ENCODE measurements at regions not wholly inside any gene's neighbourhood (a gene's known extent, or its start where the extent isn't known, plus 50 kb on each side); places are given as distances from the start of the nearest gene placed in this dataset.

DNA sequence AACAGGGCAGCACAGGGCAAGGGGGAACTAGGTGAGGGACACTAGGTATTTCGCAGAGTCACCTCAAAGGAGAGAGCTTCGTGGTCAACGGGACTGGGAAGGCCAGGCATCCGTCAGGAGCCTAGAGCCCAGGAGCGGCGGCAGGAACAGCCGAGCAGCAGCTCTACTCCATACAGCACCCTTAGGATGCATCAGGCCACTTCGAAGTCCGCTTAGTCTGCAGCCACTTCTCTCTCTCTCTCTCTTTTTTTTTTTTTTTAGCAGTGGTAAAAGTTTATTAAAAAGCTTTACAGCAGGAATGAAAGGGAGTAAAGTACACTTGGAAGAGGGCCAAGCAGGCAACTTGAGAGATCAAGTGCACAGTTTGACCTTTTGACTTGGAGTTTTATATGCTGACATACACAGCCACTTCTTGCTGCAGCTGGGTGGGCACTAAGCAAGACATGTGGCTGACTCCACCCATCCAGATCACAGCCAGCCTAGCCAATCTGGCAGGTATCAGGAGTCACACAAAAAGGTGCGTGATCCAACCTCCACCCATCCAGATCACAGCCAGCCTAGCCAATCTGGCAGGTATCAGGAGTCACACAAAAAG lies 209.7 kb upstream of the RADX start:
- peaks cover 0 to 3% (median 0%) of the 10 kb centered on the region in 3 donors for H3K27me3 Mint-ChIP-seq (ENCODE audit: low read depth in 3 of 3)

DNA sequence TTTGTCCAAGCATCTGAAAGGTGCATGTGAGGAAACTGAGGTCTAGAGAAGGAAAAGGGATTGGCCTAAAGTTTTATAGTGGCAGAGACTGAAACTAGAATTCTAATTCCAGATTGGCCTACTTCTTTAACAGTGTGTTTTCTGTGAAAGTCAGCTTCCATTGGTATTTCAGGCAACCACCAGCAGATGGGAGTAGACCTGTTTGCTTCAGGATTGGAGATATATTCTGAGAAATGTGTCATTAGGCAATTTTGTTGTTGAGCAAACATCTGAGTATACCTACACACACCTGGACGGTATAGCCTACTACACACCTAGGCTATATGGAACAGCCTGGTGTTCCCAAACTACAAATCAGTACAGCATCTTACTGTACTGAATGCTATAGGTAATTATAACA lies 207.3 kb upstream of the RADX start:
- peaks cover 0 to 2% (median 0%) of the 10 kb centered on the region in 3 donors for H3K27me3 Mint-ChIP-seq (ENCODE audit: low read depth in 3 of 3)
- H3K9me3 Mint-ChIP-seq: no peaks in the 10 kb centered on the region
- no peak overlapping the region for H3K27ac Mint-ChIP-seq
- DNase-seq: no peak
- no peak overlapping the region for H3K4me3 Mint-ChIP-seq
- no peaks in the 10 kb centered on the region for H3K36me3 Mint-ChIP-seq
- H3K4me1 Mint-ChIP-seq: no peaks in the 10 kb centered on the region

More for the DNA sequence above, 209.7 kb upstream of the RADX start:
- no peaks in the 10 kb centered on the region for H3K9me3 Mint-ChIP-seq
- H3K4me1 Mint-ChIP-seq: no peaks in the 10 kb centered on the region
- no peak overlapping the region for H3K27ac Mint-ChIP-seq
- no peak overlapping the region for H3K4me3 Mint-ChIP-seq
- H3K36me3 Mint-ChIP-seq: no peaks in the 10 kb centered on the region
- DNase-seq: no peak

DNA sequence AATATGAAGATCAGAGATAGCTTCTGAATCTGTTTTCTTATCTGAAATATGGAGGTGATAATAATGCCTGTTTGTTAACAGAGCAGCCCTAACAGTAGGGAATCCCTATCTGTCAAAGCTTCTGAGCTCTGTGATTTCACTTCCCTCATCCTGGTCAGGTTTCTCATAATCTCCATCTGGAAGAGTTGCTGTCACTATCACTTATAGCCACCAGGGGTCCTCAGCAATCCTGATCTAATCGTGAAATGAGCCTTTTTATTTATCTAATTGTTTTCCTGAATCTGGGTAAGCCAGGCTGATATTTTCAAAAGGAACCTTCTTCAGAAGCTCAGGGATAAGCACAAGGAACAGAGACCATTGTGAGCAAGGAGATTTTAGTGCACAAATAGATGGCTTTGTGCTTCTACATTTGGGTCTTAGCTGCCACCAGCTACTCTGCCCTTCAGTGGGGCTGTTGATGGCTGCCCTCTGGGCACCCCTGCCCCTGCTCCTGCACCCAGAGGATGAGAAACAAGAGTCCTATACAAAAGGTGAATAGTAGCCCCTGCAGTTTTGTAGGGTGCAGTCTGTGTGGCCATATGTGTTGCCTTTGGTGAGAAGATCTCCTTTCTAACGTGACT lies 196.4 kb upstream of the RADX start:
- Mint-ChIP-seq H3K36me3 (no peaks in the 10 kb centered on the region), H3K4me3 (no peak overlapping the region), H3K27me3 (ENCODE audit: low read depth in 3 of 3) (peaks cover 3 to 6% (median 4%) of the 10 kb centered on the region in 3 donors), H3K4me1 (no peaks in the 10 kb centered on the region), H3K27ac (no peak overlapping the region), H3K9me3 (no peaks in the 10 kb centered on the region)
- peak in 1 of 3 donors; percentile 4 for DNase-seq

DNA sequence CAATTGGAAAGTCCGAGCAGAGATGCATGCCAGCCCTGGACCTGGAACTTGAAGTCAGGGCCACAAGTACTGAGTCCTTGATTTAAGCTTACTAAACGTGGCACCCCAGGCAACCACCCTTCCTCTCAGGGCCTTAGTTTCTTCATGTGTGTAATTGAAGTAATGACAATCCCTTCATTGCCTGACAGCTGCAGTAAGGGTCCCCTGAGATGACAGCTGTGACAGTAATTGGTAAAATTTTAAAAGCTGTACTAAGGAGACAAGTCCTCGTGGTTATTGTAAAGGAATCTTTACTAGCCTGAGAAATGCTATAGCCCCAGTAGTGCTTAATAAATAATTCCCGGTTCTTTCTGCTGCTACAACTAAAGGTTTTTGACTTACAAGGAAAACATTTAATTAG lies 175.1 kb upstream of the RADX start:
- H3K4me3 Mint-ChIP-seq: no peak overlapping the region
- no peak for DNase-seq
- H3K4me1 Mint-ChIP-seq: no peaks in the 10 kb centered on the region
- H3K27ac Mint-ChIP-seq: no peak overlapping the region
- peaks cover 0 to 1% (median 0%) of the 10 kb centered on the region in 6 donors for H3K9me3 Mint-ChIP-seq
- peaks cover 0 to 11% (median 2%) of the 10 kb centered on the region in 3 donors for H3K27me3 Mint-ChIP-seq (ENCODE audit: low read depth in 3 of 3)
- no peaks in the 10 kb centered on the region for H3K36me3 Mint-ChIP-seq

DNA sequence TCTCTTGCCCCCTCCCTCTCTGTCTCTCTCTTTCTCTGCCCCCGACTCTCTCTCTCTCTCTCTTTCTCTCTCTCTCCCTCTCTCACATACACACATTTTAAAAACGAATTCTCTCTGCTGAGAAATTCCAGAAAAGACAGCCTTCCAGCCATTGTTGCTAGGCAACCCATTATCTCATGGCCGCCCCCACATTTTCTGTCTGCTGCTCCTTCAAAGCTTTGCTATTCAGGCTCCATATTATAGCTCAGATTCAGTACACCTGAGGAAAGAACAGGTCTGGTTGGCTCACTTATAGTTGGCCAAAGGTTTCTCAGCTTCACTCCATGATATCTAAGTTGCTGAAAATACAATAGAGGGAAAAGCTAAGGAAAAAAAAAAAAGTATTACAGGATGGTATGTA lies 174.4 kb upstream of the RADX start:
- Mint-ChIP-seq H3K4me3 (no peak overlapping the region), H3K27me3 (ENCODE audit: low read depth in 3 of 3) (peaks cover 0 to 11% (median 2%) of the 10 kb centered on the region in 3 donors), H3K36me3 (no peaks in the 10 kb centered on the region)

DNA sequence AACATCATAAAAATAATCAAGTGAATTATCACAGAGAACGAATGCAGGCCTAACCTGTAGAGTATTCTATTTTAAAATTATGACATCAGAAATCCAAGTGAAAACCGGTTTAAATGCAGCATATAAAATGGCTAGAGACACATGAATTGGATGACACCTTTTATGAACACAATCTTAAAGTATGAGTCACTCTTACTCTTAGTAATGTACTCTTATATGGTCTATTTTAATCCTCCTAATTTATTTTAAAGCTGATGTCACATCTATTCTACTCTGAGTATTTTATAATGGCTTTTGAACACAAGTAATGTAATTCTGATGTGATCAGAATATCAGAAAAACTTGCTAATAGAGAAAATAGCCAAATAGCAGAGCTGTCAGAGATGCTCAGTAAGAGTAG lies 161.4 kb upstream of the RADX start:
- H3K27ac Mint-ChIP-seq: no peak overlapping the region
- H3K36me3 Mint-ChIP-seq: no peaks in the 10 kb centered on the region
- no peaks in the 10 kb centered on the region for H3K4me1 Mint-ChIP-seq
- no peak overlapping the region for H3K4me3 Mint-ChIP-seq
- peaks cover 0 to 2% (median 0%) of the 10 kb centered on the region in 3 donors for H3K27me3 Mint-ChIP-seq (ENCODE audit: low read depth in 3 of 3)
- DNase-seq: no peak
- H3K9me3 Mint-ChIP-seq: peaks cover 0 to 2% (median 0%) of the 10 kb centered on the region in 6 donors

More for the DNA sequence above, 174.4 kb upstream of the RADX start:
- no peak for DNase-seq
- no peak overlapping the region for H3K27ac Mint-ChIP-seq
- no peaks in the 10 kb centered on the region for H3K4me1 Mint-ChIP-seq
- H3K9me3 Mint-ChIP-seq: peaks cover 0 to 1% (median 0%) of the 10 kb centered on the region in 6 donors

DNA sequence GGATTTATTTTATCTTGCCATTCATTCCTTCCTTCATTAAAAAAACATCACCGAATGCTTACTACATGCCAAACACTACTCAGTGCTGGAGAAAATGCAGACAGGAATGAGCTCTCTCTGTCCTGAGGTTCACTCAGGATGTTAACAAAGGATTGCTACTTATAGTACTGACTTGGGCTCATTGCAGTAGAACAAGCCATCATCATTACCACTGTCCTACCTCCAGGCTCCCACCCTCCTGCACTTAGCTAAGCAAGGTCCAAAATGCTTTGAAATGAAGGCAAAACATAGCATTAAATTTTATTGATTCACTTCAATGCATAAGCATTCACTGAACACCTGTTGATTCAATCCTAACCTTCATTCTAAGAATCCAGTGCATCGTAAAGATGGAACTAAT lies 159.8 kb upstream of the RADX start:
- no peaks in the 10 kb centered on the region for H3K9me3 Mint-ChIP-seq

DNA sequence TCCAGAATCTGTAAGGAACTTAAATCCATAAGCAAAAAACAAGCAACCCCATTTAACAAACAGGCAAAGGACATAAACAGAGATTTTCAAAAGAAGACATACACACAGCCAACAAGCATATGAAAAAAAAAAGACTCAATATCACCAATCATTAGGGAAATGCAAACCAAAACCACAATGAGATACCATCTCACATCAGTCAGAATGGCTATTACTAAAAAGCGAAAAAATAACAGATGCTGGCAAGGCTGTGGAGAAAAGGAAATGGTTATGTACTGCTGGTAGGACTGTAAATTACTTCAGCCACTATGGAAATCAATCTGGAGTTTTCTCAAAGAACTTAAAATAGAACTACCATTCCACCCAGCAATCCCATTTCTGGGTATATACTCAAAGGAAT lies 156.8 kb upstream of the RADX start:
- no peak overlapping the region for H3K4me3 Mint-ChIP-seq
- no peaks in the 10 kb centered on the region for H3K36me3 Mint-ChIP-seq
- peaks cover 0 to 2% (median 2%) of the 10 kb centered on the region in 3 donors for H3K27me3 Mint-ChIP-seq (ENCODE audit: low read depth in 3 of 3)
- no peaks in the 10 kb centered on the region for H3K9me3 Mint-ChIP-seq
- no peak overlapping the region for H3K27ac Mint-ChIP-seq
- no peak for DNase-seq
- H3K4me1 Mint-ChIP-seq: no peaks in the 10 kb centered on the region

More for the DNA sequence above, 159.8 kb upstream of the RADX start:
- H3K4me3 Mint-ChIP-seq: no peak overlapping the region
- H3K36me3 Mint-ChIP-seq: no peaks in the 10 kb centered on the region
- no peak for DNase-seq
- H3K4me1 Mint-ChIP-seq: no peaks in the 10 kb centered on the region
- H3K27me3 Mint-ChIP-seq (ENCODE audit: low read depth in 3 of 3): peaks cover 0 to 2% (median 0%) of the 10 kb centered on the region in 3 donors
- H3K27ac Mint-ChIP-seq: no peak overlapping the region

DNA sequence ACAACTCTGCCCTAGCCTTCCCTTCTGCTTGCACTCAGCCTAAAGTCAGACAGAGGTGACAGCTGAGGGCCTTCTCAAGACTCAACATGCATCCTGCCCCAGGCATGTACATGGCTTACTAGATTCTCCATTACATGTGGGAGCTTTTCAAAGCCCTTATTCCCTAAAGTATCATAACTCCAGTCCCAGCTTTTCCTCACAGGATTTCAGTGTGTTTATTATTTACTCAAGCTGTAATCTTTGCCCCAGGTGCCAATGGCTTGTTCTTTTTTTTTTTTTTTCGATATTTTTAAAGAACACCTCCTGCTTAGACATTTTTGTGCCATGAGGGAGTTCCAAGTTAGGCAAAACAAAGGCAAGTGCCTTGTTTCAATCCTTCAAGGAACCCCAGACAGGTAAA lies 154.0 kb upstream of the RADX start:
- Mint-ChIP-seq H3K4me1 (no peaks in the 10 kb centered on the region), H3K9me3 (no peaks in the 10 kb centered on the region), H3K36me3 (no peaks in the 10 kb centered on the region), H3K27me3 (ENCODE audit: low read depth in 3 of 3) (peaks cover 2% of the 10 kb centered on the region in 3 donors), H3K4me3 (no peak overlapping the region), H3K27ac (no peak overlapping the region)
- no peak for DNase-seq

DNA sequence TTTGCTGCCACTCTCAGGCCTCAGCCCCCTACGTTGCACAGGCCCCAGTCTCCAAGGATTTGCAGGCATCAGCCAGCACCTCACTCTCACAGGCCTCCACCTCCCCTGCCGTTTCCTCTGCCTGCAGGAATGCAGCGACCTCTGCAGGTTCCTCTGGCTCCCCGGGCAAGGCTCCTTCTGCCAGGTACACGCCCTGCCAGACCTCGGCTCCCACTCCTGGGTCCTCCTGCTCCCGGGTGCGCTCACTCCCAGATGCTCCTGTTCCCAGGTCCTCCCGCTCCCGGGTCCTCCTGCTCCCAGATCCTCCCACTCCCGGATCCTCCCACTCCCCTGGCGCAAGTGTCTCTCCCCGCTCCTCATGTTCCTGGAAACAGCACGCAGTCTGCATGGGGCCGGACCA lies 144.4 kb upstream of the RADX start:
- H3K27me3 Mint-ChIP-seq (ENCODE audit: low read depth in 3 of 3): peaks cover 4 to 6% (median 5%) of the 10 kb centered on the region in 3 donors
- H3K4me3 Mint-ChIP-seq: no peak overlapping the region
- H3K27ac Mint-ChIP-seq: no peak overlapping the region
- peaks cover 0 to 3% (median 0%) of the 10 kb centered on the region in 3 donors for H3K36me3 Mint-ChIP-seq
- peaks cover 0 to 1% (median 0%) of the 10 kb centered on the region in 6 donors for H3K9me3 Mint-ChIP-seq
- no peak for DNase-seq
- H3K4me1 Mint-ChIP-seq: no peaks in the 10 kb centered on the region

DNA sequence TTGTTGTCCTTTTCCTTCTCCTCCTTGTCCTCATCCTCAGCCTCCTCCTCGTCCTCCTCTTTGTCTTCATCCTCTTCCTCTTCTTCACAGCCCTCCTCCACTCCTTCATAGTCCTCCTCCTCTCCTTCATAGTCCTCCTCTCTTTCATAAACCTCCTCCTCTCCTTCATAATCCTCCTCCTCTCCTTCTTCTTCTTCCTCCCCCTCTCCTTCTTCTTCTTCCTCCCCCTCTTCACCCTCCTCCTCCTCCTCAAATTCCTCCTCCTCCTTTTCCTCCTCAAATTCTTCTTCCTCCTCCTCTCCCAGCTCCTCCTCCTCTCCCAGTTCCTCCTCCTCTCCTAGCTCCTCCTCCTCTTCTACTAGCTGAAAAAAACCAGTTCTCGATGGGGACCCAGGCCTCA lies 143.8 kb upstream of the RADX start:
- no peak overlapping the region for H3K4me3 Mint-ChIP-seq
- no peak for DNase-seq
- H3K36me3 Mint-ChIP-seq: peaks cover 0 to 3% (median 0%) of the 10 kb centered on the region in 3 donors
- H3K4me1 Mint-ChIP-seq: no peaks in the 10 kb centered on the region
- H3K27ac Mint-ChIP-seq: no peak overlapping the region
- peaks cover 0 to 1% (median 0%) of the 10 kb centered on the region in 6 donors for H3K9me3 Mint-ChIP-seq
- H3K27me3 Mint-ChIP-seq (ENCODE audit: low read depth in 3 of 3): peaks cover 4 to 6% (median 5%) of the 10 kb centered on the region in 3 donors

DNA sequence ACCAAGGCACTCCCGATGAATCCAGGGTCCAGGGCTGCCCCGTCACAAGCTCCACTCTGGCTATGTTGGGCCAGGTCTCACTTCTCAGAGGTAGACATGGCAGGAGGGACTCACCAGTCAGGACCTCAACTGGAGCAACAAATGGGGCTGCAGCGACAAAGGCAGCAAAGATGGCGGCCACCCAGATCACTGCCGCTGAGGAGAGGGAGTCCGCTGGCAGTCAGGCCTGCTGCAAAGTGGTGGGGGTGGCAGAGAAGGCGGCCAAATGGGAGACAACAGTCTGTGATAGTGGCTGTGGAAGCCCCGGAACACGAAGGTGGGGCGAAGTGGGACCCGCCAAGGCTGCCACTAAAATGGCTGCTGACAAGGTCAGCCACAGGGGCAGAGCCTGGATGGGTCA lies 143.3 kb upstream of the RADX start:
- no peak overlapping the region for H3K27ac Mint-ChIP-seq
- DNase-seq: no peak
- peaks cover 0 to 1% (median 0%) of the 10 kb centered on the region in 6 donors for H3K9me3 Mint-ChIP-seq
- H3K36me3 Mint-ChIP-seq: peaks cover 0 to 3% (median 0%) of the 10 kb centered on the region in 3 donors
- H3K4me3 Mint-ChIP-seq: no peak overlapping the region
- no peaks in the 10 kb centered on the region for H3K4me1 Mint-ChIP-seq
- peaks cover 4 to 6% (median 5%) of the 10 kb centered on the region in 3 donors for H3K27me3 Mint-ChIP-seq (ENCODE audit: low read depth in 3 of 3)

DNA sequence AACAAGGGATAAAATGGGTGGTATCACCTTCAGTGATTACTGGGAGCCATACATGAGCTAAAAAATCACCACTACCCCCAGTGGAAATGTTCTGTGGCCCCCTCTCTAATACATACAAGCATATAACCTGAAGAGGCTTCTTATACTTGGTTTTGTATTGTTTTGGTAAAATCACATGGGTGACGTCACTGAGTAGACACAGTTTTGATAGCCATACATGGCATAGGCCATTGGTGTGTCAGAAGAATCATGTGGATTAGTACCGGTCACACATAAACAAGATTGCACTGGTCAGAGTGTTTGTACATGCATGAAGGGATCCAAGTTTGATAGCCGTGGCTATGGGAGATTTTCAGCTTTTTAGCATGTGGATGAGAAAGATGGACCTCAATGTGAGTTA lies 131.9 kb upstream of the RADX start:
- peaks cover 14% of the 10 kb centered on the region in 2 donors for H3K4me1 Mint-ChIP-seq
- no peak for DNase-seq
- H3K27ac Mint-ChIP-seq: no peak overlapping the region
- H3K4me3 Mint-ChIP-seq: no peak overlapping the region
- H3K36me3 Mint-ChIP-seq: no peaks in the 10 kb centered on the region
- peaks cover 1 to 5% (median 2%) of the 10 kb centered on the region in 3 donors for H3K27me3 Mint-ChIP-seq (ENCODE audit: low read depth in 3 of 3)
- H3K9me3 Mint-ChIP-seq: no peaks in the 10 kb centered on the region

DNA sequence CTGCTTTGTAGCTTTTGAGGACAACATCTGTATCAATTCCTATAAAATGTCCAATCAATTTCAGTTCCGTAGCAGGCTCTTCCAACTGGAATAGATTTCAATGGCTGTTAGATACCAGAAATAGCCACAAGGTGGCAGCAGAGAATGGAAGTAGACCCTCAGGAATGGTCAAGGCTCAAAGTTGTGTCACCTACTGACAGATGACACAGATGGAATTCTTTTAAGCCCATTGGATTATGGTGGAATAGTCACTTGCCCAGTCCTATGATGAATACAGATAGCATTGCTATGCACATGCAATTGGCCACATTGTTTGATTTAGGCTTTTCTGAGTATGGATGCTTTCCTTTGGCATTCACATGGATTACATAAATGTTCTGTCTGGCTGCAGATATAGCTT lies 130.4 kb upstream of the RADX start:
- H3K36me3 Mint-ChIP-seq: no peaks in the 10 kb centered on the region
- peaks cover 1 to 2% (median 1%) of the 10 kb centered on the region in 3 donors for H3K27me3 Mint-ChIP-seq (ENCODE audit: low read depth in 3 of 3)
- no peak overlapping the region for H3K27ac Mint-ChIP-seq
- H3K4me3 Mint-ChIP-seq: no peak overlapping the region
- H3K4me1 Mint-ChIP-seq: peaks cover 19 to 21% of the 10 kb centered on the region in 2 donors
- peak; percentile 12 to 39 (median 31) for DNase-seq
- no peaks in the 10 kb centered on the region for H3K9me3 Mint-ChIP-seq
